Endodermal cell (in vitro differentiated cells): ENCODE measurements at regions not wholly inside any gene's neighbourhood (a gene's known extent, or its start where the extent isn't known, plus 50 kb on each side); places are given as distances from the start of the nearest gene placed in this dataset.

ENCODE experiments used
- DNase-seq: peaks from one replicate; pipeline ENCODE4 v3.0.0-alpha.2; 2017
- H3K27ac ChIP-seq: 2 replicates; pipeline ENCODE4 v1.5.1; 2013; ENCODE audit warnings: mild to moderate bottlenecking, low read depth, low read length, moderate library complexity
- H3K27me3 ChIP-seq: 2 replicates; pipeline ENCODE4 v1.6.1; 2013; ENCODE audit warnings: mild to moderate bottlenecking, low read length, moderate library complexity; ENCODE audit not compliant: insufficient read depth, control insufficient read depth, poor library complexity, severe bottlenecking
- H3K36me3 ChIP-seq: 2 replicates; pipeline ENCODE4 v1.7.0; 2013; ENCODE audit warnings: mild to moderate bottlenecking, low read length, moderate library complexity; ENCODE audit not compliant: control insufficient read depth, insufficient read depth
- H3K4me1 ChIP-seq: one replicate; pipeline ENCODE4 v1.7.0; 2013; ENCODE audit warnings: low read length; ENCODE audit not compliant: control insufficient read depth, insufficient read depth
- H3K4me3 ChIP-seq: 2 replicates; pipeline ENCODE4 v1.5.1; 2013; ENCODE audit warnings: mild to moderate bottlenecking, low read length, moderate library complexity
- H3K9ac ChIP-seq: 2 replicates; pipeline ENCODE4 v1.6.1; 2013; ENCODE audit warnings: mild to moderate bottlenecking, low read length, moderate library complexity; ENCODE audit not compliant: poor library complexity, severe bottlenecking; ENCODE audit errors: extremely low read depth
- H3K9me3 ChIP-seq: 2 replicates; pipeline ENCODE4 v1.6.1; 2013; ENCODE audit warnings: mild to moderate bottlenecking, low read length, moderate library complexity; ENCODE audit not compliant: control insufficient read depth
- H3K27ac Mint-ChIP-seq: 2 replicates; pipeline ENCODE4 v1.8.0; 2020; ENCODE audit warnings: mixed read lengths
- H3K27me3 Mint-ChIP-seq: 2 replicates; pipeline ENCODE4 v1.8.0; 2021; ENCODE audit warnings: mild to moderate bottlenecking, mixed read lengths; ENCODE audit not compliant: insufficient read depth
- H3K36me3 Mint-ChIP-seq: 2 replicates; pipeline ENCODE4 v1.8.0; 2020; ENCODE audit warnings: low read depth, mixed read lengths
- H3K4me1 Mint-ChIP-seq: 2 replicates; pipeline ENCODE4 v1.8.0; 2020; ENCODE audit warnings: mixed read lengths
- H3K4me3 Mint-ChIP-seq: 2 replicates; pipeline ENCODE4 v1.8.0; 2020; ENCODE audit warnings: mild to moderate bottlenecking, moderate library complexity, mixed read lengths
- H3K9me3 Mint-ChIP-seq: 2 replicates; pipeline ENCODE4 v1.8.0; 2020; ENCODE audit warnings: mild to moderate bottlenecking, mixed read lengths
- CTCF ChIP-seq: fragments of 200-600 bp; sonication (generic); conservative IDR thresholded peaks from 2 replicates; pipeline ENCODE4 v1.5.0; 2021; ENCODE audit warnings: antibody characterized with exemption, mild to moderate bottlenecking
- WGBS, 2 experiments: methylation state at CpG; one replicate each; pipeline versions ENCODE4 v1.1.5 to v1.1.7; 2013; ENCODE audit warnings: missing lambda C conversion rate in 2 of 2, mixed read lengths in 1 of 2; ENCODE audit not compliant: insufficient coverage in 1 of 2, insufficient read length in 1 of 2; 5-methylcytosine and 5-hydroxymethylcytosine counted together

GRCh38 chr6:132995009-132995408 is 180.6 kb downstream of the RPS12 start:
- 96 to 97% methylated on average over 2 to 5 of the region's 5 CpGs for WGBS, 2 experiments

GRCh38 chr6:132995432-132995831 is 181.1 kb downstream of the RPS12 start:
- Mint-ChIP-seq H3K4me3 (no peak overlapping the region), H3K27me3 (no peaks in the 10 kb centered on the region), H3K9me3 (no peaks in the 10 kb centered on the region), H3K4me1 (no peaks in the 10 kb centered on the region), H3K36me3 (no peaks in the 10 kb centered on the region), H3K27ac (no peak overlapping the region)
- TF ChIP-seq CTCF: no peak
- no peak overlapping the region for H3K9ac ChIP-seq
- 90 to 93% methylated on average over 3 of the region's 3 CpGs for WGBS, 2 experiments
- no peak overlapping the region for H3K4me3 ChIP-seq
- no peaks in the 10 kb centered on the region for H3K9me3 ChIP-seq
- no peak overlapping the region for H3K27ac ChIP-seq
- H3K36me3 ChIP-seq: no peaks in the 10 kb centered on the region
- no peaks in the 10 kb centered on the region for H3K4me1 ChIP-seq
- no peak for DNase-seq
- no peaks in the 10 kb centered on the region for H3K27me3 ChIP-seq

More at GRCh38 chr6:132995009-132995408, 180.6 kb downstream of the RPS12 start:
- Histone ChIP-seq H3K27ac (no peak overlapping the region), H3K4me3 (no peak overlapping the region), H3K9me3 (no peaks in the 10 kb centered on the region), H3K36me3 (no peaks in the 10 kb centered on the region), H3K27me3 (no peaks in the 10 kb centered on the region), H3K4me1 (no peaks in the 10 kb centered on the region), H3K9ac (no peak overlapping the region)
- H3K4me1 Mint-ChIP-seq: no peaks in the 10 kb centered on the region
- H3K27me3 Mint-ChIP-seq: no peaks in the 10 kb centered on the region
- no peak for DNase-seq
- no peak overlapping the region for H3K4me3 Mint-ChIP-seq
- no peak for TF ChIP-seq CTCF
- H3K27ac Mint-ChIP-seq: no peak overlapping the region
- no peaks in the 10 kb centered on the region for H3K36me3 Mint-ChIP-seq
- no peaks in the 10 kb centered on the region for H3K9me3 Mint-ChIP-seq

- no peaks in the 10 kb centered on the region for H3K9me3 ChIP-seq
- no peaks in the 10 kb centered on the region for H3K27me3 ChIP-seq
- H3K27ac Mint-ChIP-seq: no peak overlapping the region
These were observed 184.0 kb downstream of the RPS12 start for GRCh38 chr6:132998418-132998817.

More at GRCh38 chr6:132998418-132998817, 184.0 kb downstream of the RPS12 start:
- DNase-seq: no peak
- H3K4me3 Mint-ChIP-seq: no peak overlapping the region
- H3K27ac ChIP-seq: no peak overlapping the region
- H3K4me1 ChIP-seq: no peaks in the 10 kb centered on the region
- no peaks in the 10 kb centered on the region for H3K36me3 ChIP-seq
- H3K4me1 Mint-ChIP-seq: no peaks in the 10 kb centered on the region
- H3K27me3 Mint-ChIP-seq: no peaks in the 10 kb centered on the region
- H3K9me3 Mint-ChIP-seq: no peaks in the 10 kb centered on the region
- no peak for TF ChIP-seq CTCF
- no peak overlapping the region for H3K4me3 ChIP-seq
- H3K36me3 Mint-ChIP-seq: no peaks in the 10 kb centered on the region
- H3K9ac ChIP-seq: no peak overlapping the region
